Ovary (tissue), 7 donors: ENCODE measurements at regions not wholly inside any gene's neighbourhood (a gene's known extent, or its start where the extent isn't known, plus 50 kb on each side); places are given as distances from the start of the nearest gene placed in this dataset.

Experiments
- DNase-seq, 5 donors: peaks; one replicate each; pipeline ENCODE4 v3.0.0-alpha.2; 2019 to 2020
- H3K27ac ChIP-seq, 2 donors: fragments of 200-600 bp; one replicate each; pipeline versions ENCODE4 v1.5.1 to v1.8.0; 2019 to 2022
- H3K27me3 ChIP-seq: fragments of 200-600 bp; one replicate; pipeline ENCODE4 v1.8.0; 2022
- H3K36me3 ChIP-seq: fragments of 200-600 bp; sonication (generic); one replicate; pipeline ENCODE4 v1.5.1; 2019
- H3K4me1 ChIP-seq: one replicate; pipeline ENCODE4 v1.8.1; 2013; ENCODE audit warnings: mild to moderate bottlenecking, moderate library complexity; ENCODE audit not compliant: insufficient read depth
- H3K4me3 ChIP-seq: fragments of 200-600 bp; sonication (generic); one replicate; pipeline ENCODE4 v1.5.1; 2017
- H3K9me3 ChIP-seq, 2 donors: fragments of 200-600 bp in 1 of 2; sonication (generic) in 1 of 2; one replicate each; pipeline versions ENCODE4 v1.5.1 to v1.8.1; 2013 to 2019; ENCODE audit warnings: mild to moderate bottlenecking in 1 of 2, moderate library complexity in 1 of 2
- CTCF ChIP-seq, 3 donors: fragments of 450-650 bp in 2 of 3; fragments of 200-600 bp in 1 of 3; IDR thresholded peaks; one replicate each; pipeline versions ENCODE4 v1.5.1 to v1.8.0; 2016 to 2022; ENCODE audit warnings: antibody characterized with exemption in 3 of 3, mild to moderate bottlenecking in 1 of 3
- EP300 ChIP-seq: sonication (generic); formaldehyde crosslinking; IDR thresholded peaks from one replicate; pipeline ENCODE4 v1.6.1; 2017; ENCODE audit warnings: antibody characterized with exemption
- POLR2A ChIP-seq: fragments of 450-650 bp; IDR thresholded peaks from one replicate; pipeline ENCODE4 v1.6.1; 2017; ENCODE audit warnings: antibody characterized with exemption, mild to moderate bottlenecking, moderate library complexity
- WGBS, 3 donors: extraction: QIAGEN DNeasy Blood & Tissue Kit in 1 of 3; methylation state at CpG; one replicate each; pipeline versions ENCODE4 v1.1.5 to v1.1.7; 2013 to 2017; 5-methylcytosine and 5-hydroxymethylcytosine counted together
- intact Hi-C, 4 donors: fragments of 100-400 bp; cut with DNase I; formaldehyde crosslinking; loops; one replicate each; pipeline versions ENCODE4 v1.11.0 to v1.15.1; 2022 to 2023
- donor health status: DM: no; HTN: no; CAD: no; lungs with moderate emphysema.
- donor health status: DM: no; HTN: no; CAD: no.
- donor health status: Bipolar disorder and iron deficiency.
- donor health status: DM: no; HTN: no; CAD: no.
- donor health status: DM: yes; HTN: yes; CAD: no.

- 92 to 96% (median 94%) methylated on average over 3 of the region's 3 CpGs for WGBS, 3 donors
- Histone ChIP-seq H3K4me1 (peaks cover 3% of the 10 kb centered on the region), H3K36me3 (no peaks in the 10 kb centered on the region), H3K9me3 (no peaks in the 10 kb centered on the region), H3K27me3 (no peaks in the 10 kb centered on the region), H3K4me3 (no peak overlapping the region), H3K27ac (no peak overlapping the region)
- intact Hi-C loops = no loop called here
- DNase-seq = no peak
- no peak for TF ChIP-seq POLR2A
- no peak for TF ChIP-seq CTCF (IDR thresholded peaks at IDR 0.05)
- no peak for TF ChIP-seq EP300
Measured at GRCh38 chr6:105750089-105750488, 336.0 kb upstream of the PRDM1 start.

- intact Hi-C loops = no loop called here
- no peaks in the 10 kb centered on the region for H3K27me3 ChIP-seq
- TF ChIP-seq EP300 (no peak), CTCF (IDR thresholded peaks at IDR 0.05) (no peak), POLR2A (no peak)
- H3K9me3 ChIP-seq = no peaks in the 10 kb centered on the region
- DNase-seq = no peak
- H3K36me3 ChIP-seq = no peaks in the 10 kb centered on the region
- H3K4me3 ChIP-seq = no peak overlapping the region
- H3K27ac ChIP-seq = no peak overlapping the region
- H3K4me1 ChIP-seq = peaks cover under 1% of the 10 kb centered on the region
- 74 to 79% (median 79%) methylated on average over 6 of the region's 6 CpGs for WGBS, 3 donors
Measured at GRCh38 chr6:105748737-105749161, 337.4 kb upstream of the PRDM1 start.

DNA sequence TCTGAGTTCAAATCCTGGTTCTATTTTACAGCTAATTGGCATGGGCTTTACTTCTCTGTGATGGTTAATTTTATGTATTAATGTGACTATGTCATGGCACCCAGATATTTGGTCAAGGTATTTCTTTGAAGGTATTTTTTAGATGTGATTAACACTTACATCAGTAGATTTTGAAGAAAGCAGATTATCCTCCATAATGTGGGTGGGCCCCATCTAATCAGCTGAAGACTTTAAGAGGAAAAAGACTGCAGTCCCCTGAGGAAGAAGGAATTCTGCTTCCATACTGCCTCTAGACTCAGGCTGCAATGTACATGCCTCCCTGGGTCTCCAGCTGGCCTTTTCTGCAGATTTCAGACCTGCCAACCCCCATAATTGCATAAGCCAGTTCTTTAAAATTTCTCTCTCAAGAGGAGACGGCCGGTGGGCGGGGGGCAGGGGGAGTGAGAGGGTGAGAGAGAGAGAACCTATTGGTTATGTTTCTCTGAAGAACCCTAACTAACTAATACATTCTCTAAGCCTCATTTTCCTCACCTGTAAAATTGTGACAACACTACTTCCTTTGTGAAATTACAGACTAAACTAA lies 338.2 kb upstream of the PRDM1 start:
- no peak overlapping the region for H3K4me3 ChIP-seq
- H3K9me3 ChIP-seq = no peaks in the 10 kb centered on the region
- DNase-seq = no peak
- H3K36me3 ChIP-seq = no peaks in the 10 kb centered on the region
- no peaks in the 10 kb centered on the region for H3K27me3 ChIP-seq
- TF ChIP-seq POLR2A (no peak), CTCF (IDR thresholded peaks at IDR 0.05) (no peak), EP300 (no peak)
- no peak overlapping the region for H3K27ac ChIP-seq
- WGBS, 3 donors = 80 to 85% (median 81%) methylated on average over 3 of the region's 3 CpGs
- H3K4me1 ChIP-seq = no peaks in the 10 kb centered on the region
- intact Hi-C loops = no loop called here

DNA sequence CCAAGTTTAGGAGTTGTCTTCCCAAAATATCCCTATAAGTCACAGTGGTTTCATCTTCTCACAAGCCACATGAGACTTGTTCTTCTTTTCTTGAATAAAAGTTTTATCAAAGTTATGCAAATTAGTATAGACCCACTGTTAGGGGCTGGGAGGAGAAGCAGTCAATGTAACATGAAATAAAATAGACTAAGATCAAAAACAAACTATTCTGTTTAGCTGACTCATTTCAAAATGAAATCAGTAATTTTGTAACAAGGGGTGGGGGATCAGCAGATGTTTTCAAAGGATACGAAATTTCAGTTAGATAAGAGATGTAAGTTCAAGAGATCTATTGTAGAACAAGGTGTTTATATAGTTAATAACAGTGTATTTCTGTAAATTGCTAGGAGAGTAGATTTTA lies 339.6 kb upstream of the PRDM1 start:
- no peaks in the 10 kb centered on the region for H3K4me1 ChIP-seq
- intact Hi-C loops = no loop called here
- no peaks in the 10 kb centered on the region for H3K36me3 ChIP-seq
- H3K27me3 ChIP-seq = no peaks in the 10 kb centered on the region
- no peak for DNase-seq
- no peak overlapping the region for H3K4me3 ChIP-seq
- no peak overlapping the region for H3K27ac ChIP-seq
- TF ChIP-seq EP300 = no peak
- H3K9me3 ChIP-seq = no peaks in the 10 kb centered on the region
- WGBS, 3 donors = 34 to 59% (median 44%) methylated on average over 1 of the region's 1 CpG

DNA sequence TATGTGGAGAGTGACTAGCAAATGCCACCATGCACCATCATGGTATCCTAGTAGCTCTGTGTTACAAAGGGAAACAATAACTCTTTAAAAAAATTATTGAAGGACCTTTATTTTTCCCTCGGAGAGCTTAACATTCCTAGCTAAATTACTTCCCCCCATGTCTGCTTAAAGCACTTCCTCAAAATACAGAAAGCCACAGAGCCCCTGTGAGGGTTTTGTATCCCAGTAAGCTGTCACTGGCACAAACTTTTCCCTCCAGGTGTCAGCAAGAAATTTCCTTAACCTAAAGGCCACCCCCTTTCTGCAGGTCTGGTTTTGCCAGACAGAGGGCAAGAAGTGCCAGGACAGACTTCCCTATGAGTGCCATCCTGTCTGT lies 340.0 kb upstream of the PRDM1 start:
- TF ChIP-seq EP300 (no peak), CTCF (IDR thresholded peaks at IDR 0.05) (no peak)
- Histone ChIP-seq H3K27ac (no peak overlapping the region), H3K36me3 (no peaks in the 10 kb centered on the region), H3K4me1 (peaks cover 2% of the 10 kb centered on the region), H3K27me3 (no peaks in the 10 kb centered on the region), H3K9me3 (no peaks in the 10 kb centered on the region), H3K4me3 (no peak overlapping the region)
- no peak for DNase-seq
- WGBS, 3 donors = 44 to 50% (median 45%) methylated on average over 1 of the region's 1 CpG
- intact Hi-C loops = no loop called here
